ENCODE measurements at regions not wholly inside any gene's neighbourhood (a gene's known extent, or its start where the extent isn't known, plus 50 kb on each side); places are given as distances from the start of the nearest gene placed in this dataset.
A peak's percentile ranks its signal among the peaks of the same experiment; 100 is the strongest.
"Not testable (repeated sequence)": the region's sequence is repeated elsewhere in the genome, so short reads cannot be mapped to it uniquely, and the experiment has no call there.

- DNase-seq (ENCODE audit: low read depth); in situ Hi-C loops (cut with HindIII; ENCODE audit: low pct_unique_long_range_greater_than_20kb, low sequenced_read_pairs): not testable (repeated sequence)
These were observed 51.9 kb upstream of the MFGE8 start for GRCh38 chr15:88965097-88965496.

DNA sequence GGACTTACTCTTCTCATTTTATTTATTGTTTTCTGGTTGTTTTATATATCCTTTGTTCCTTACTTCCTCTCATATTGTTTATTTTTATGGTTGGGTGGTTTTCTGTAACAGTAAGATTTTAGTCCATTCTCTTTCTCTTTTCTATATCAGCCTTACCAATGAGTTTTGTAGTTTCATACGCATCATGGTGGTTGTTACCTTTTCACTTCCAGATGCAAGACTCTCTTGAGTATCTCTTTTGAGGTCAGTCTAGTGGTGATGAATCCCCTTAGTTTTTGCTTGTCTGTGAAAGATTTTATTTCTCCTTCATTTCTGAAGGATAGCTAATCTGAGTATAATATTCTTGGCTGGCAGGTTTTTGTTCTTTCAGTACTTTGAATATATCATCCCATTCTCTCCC lies 57.1 kb upstream of the MFGE8 start:
- DNase-seq (ENCODE audit: low read depth): no peak
- in situ Hi-C loops (cut with HindIII; ENCODE audit: low pct_unique_long_range_greater_than_20kb, low sequenced_read_pairs): no loop called here

GRCh38 chr15:88974392-88974791 lies 61.2 kb upstream of the MFGE8 start:
- no peak for DNase-seq (ENCODE audit: low read depth)
- in situ Hi-C loops (cut with HindIII; ENCODE audit: low pct_unique_long_range_greater_than_20kb, low sequenced_read_pairs): no loop called here

DNA sequence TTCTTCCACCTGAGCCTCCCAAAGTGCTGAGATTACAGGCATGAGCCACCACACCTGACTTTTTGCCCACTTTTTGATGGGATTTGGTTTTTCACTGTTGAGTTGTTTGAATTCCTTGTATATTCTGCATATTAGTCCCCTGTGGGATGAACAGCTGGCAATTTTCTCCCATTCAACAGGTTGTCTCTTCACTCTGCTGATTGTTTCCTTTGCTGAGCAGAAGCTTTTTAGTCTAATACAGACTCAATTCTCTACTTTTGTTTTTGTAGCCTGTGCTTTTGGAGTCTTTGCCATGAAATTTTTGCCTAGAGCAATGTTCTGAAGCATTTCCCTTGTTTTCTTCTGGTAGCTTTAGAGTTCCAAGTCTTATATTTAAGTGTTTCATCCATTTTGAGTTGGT lies 62.7 kb upstream of the MFGE8 start:
- in situ Hi-C loops (cut with HindIII; ENCODE audit: low pct_unique_long_range_greater_than_20kb, low sequenced_read_pairs): no loop called here
- no peak for DNase-seq (ENCODE audit: low read depth)

DNA sequence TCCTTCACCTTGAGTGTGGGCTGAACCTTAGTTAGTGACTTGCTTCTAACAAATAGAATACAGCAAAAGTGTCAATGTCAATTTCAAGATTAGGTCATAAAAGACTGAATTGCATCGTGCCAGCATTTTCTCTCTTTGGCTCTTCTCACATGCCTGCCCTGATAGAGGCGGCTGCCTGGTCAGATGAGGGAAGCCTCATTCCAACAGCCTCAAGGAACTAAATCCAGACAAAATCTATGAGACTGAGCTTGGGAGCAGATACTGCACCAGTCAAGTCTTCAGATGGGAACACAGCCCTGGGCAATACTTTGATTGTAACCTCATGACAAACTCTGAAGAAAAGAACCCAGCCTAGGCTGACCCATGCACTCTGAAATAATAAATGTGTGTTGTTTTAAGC lies 63.5 kb upstream of the MFGE8 start:
- in situ Hi-C loops (cut with HindIII; ENCODE audit: low pct_unique_long_range_greater_than_20kb, low sequenced_read_pairs): no loop called here

DNA sequence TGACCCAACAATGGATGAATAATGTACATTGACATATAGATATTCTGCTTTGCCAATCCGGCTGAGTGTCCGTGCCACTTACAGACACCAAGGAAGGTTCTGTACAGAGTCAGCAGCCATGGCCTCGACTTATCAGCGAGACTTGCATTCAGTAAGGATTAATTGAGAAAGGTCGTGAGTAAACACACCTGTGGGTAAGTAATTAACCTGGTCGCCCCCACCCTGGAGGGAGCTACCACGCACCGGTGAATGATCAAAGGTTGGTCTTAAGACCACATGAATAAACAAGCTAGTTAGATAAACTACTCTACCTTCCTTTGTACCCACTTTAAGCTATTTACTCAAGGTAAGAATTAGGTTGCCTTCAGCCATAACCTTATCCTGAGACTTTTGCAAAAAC lies 66.5 kb upstream of the MFGE8 start:
- in situ Hi-C loops (cut with HindIII; ENCODE audit: low pct_unique_long_range_greater_than_20kb, low sequenced_read_pairs): no loop called here
- DNase-seq (ENCODE audit: low read depth): no peak

More for the DNA sequence above, 63.5 kb upstream of the MFGE8 start:
- DNase-seq (ENCODE audit: low read depth): no peak

DNA sequence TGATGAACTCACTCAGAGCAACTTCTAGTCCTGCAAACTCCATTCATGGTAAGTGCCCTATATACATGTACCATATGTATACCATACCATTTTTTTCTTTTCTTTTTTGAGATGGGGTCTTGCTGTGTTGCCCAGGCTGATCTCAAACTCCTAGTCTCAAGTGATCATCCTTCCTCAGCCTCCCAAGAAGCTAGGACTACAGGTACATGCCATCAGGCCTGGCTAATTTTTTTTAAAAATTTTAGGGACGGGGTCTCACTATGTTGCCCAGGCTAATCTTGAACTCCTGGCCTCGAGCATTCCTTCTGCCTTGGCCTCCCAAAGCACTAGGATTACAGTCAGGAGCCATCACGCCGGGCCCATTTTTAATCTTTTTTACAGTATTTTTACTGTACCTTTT lies 67.3 kb upstream of the MFGE8 start:
- no peak for DNase-seq (ENCODE audit: low read depth)
- in situ Hi-C loops (cut with HindIII; ENCODE audit: low pct_unique_long_range_greater_than_20kb, low sequenced_read_pairs): no loop called here

DNA sequence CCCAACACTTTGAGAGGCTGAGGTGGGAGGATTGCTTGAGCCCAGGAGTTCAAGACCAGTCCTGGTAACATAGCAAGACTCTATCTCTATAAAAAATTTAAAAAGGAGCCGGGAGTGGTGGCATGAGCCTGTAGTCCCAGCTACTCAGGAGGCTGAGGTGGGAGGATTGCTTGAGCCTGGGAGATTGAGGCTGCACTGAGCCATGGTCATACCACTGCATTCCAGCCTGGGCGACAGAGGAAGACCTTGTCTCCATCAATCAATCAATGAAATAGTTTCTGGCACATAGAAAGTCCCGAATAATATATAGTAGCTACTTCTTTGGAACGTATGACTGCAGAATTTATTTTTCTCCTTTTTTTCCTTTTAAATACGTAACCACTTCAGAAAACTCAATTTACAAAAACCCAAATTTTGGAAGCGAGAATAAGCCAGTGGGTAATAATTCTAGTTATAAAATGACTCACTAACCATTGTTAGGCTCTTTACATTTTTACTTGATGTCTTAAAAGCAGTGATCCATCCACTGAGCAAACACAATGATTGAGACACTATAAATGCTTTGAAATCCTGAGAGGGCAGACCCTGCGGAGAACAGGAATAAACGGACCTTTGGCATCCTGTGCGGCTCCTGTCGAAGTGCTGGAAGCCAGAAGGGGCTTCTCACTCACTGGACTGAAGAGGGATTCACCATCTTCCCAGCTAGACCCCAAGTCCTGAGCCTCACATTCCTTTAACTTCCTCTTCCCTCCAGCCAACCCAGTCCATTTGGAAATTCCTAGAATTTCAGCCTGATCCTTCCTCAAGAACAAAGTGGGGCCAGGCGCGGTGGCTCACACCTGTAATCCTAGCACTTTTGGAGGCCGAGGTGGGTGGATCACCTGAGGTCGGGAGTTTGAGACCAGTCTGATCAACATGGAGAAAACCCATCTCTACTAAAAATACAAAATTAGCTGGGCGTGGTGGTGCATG lies 68.4 kb upstream of the MFGE8 start:
- DNase-seq (ENCODE audit: low read depth): peak; percentile 49
- in situ Hi-C loops (cut with HindIII; ENCODE audit: low pct_unique_long_range_greater_than_20kb, low sequenced_read_pairs): no loop called here

- in situ Hi-C loops (cut with HindIII; ENCODE audit: low pct_unique_long_range_greater_than_20kb, low sequenced_read_pairs): no loop called here
These were observed 69.2 kb upstream of the MFGE8 start for GRCh38 chr15:88982304-88982945.

DNA sequence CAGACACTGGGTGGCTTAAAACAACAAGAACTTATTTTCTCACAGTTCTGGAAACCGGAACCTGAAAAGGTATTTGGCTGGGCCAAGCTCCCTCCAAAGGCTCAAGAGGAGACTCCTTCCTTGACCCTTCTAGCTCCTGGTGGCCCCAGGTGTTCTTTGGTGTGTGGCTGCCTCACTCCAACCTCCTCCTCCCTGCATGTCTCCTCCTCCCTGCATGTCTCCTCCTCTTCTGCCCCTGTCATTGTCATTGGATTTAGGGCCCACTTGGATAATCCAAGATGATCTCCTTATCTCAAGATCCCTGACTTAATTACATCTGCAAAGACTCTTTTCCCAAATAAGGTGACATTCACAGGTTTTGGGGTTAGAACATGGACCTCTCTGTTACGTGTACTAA lies 69.8 kb upstream of the MFGE8 start:
- in situ Hi-C loops (cut with HindIII; ENCODE audit: low pct_unique_long_range_greater_than_20kb, low sequenced_read_pairs): no loop called here
- DNase-seq (ENCODE audit: low read depth): no peak

More at GRCh38 chr15:88982304-88982945, 69.2 kb upstream of the MFGE8 start:
- DNase-seq (ENCODE audit: low read depth): peak; percentile 40

- in situ Hi-C loops (cut with HindIII; ENCODE audit: low pct_unique_long_range_greater_than_20kb, low sequenced_read_pairs): no loop called here
- no peak for DNase-seq (ENCODE audit: low read depth)
These were observed 70.8 kb upstream of the MFGE8 start for GRCh38 chr15:88983861-88984429.

DNA sequence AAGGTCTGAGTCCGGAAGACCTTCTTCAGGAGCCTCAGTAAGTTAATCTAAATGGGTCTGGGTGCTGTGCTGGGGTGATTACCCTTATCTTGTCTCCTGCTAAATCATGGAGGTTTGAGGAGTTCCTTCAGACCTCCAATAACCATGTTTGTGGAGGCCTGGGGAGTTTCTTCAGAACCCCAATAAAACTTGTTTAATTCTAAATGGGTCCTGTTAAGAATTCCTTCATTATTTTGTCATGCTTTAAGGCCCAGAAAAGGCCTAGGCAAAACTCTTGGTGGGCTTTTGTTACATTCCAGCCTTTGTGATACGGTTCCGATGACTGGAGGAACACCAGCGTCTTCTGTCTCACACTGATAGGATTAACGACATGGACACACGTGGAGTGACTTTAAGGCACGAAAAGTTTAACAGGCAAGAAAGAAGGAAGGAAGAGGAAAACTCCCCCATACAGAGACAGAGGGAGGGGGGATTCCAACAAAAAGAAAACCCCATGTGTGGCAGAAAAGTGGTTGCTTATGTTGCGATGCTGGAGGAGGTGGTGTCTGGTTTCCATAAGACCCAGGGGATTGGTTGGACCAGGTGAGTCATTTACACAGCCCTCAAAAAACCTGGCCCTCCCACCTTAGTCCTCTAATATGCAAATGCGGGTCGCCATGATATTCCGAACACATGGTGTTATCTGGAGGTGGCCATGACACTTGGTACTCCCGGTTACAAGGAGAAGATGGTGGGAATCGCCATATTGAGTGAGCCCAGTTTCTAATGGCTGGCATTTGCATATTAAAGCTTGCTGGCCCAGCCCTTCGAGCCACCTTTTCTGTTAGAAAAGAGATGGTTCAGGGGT lies 72.6 kb upstream of the MFGE8 start:
- in situ Hi-C loops (cut with HindIII; ENCODE audit: low pct_unique_long_range_greater_than_20kb, low sequenced_read_pairs): no loop called here
- DNase-seq (ENCODE audit: low read depth): no peak

GRCh38 chr15:88986949-88987590 lies 73.9 kb upstream of the MFGE8 start:
- DNase-seq (ENCODE audit: low read depth): no peak
- in situ Hi-C loops (cut with HindIII; ENCODE audit: low pct_unique_long_range_greater_than_20kb, low sequenced_read_pairs): no loop called here

DNA sequence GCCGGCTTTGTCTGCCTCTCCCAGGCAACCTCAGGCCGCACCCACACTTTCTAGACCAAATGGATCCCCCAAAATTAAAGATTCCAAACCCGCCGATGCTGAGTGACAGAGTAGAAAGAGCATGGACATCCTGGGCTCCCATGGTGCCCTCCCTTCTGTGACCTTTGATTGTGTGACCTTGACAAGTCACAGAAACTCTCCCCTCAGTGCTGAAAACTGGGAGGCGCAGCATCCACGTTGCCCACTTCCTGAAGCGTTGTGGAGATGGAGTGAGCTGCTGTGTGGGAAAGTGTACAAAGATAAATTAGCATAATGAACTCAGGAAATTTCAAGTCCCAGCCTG lies 74.4 kb upstream of the MFGE8 start:
- in situ Hi-C loops (cut with HindIII; ENCODE audit: low pct_unique_long_range_greater_than_20kb, low sequenced_read_pairs): no loop called here
- no peak for DNase-seq (ENCODE audit: low read depth)

- in situ Hi-C loops (cut with HindIII; ENCODE audit: low pct_unique_long_range_greater_than_20kb, low sequenced_read_pairs): no loop called here
These were observed 74.9 kb upstream of the MFGE8 start for GRCh38 chr15:88987934-88988671.

GRCh38 chr15:88989578-88989977 lies 76.4 kb upstream of the MFGE8 start:
- peak; percentile 66 for DNase-seq (ENCODE audit: low read depth)
- in situ Hi-C loops (cut with HindIII; ENCODE audit: low pct_unique_long_range_greater_than_20kb, low sequenced_read_pairs): no loop called here

More at GRCh38 chr15:88987934-88988671, 74.9 kb upstream of the MFGE8 start:
- no peak for DNase-seq (ENCODE audit: low read depth)

DNA sequence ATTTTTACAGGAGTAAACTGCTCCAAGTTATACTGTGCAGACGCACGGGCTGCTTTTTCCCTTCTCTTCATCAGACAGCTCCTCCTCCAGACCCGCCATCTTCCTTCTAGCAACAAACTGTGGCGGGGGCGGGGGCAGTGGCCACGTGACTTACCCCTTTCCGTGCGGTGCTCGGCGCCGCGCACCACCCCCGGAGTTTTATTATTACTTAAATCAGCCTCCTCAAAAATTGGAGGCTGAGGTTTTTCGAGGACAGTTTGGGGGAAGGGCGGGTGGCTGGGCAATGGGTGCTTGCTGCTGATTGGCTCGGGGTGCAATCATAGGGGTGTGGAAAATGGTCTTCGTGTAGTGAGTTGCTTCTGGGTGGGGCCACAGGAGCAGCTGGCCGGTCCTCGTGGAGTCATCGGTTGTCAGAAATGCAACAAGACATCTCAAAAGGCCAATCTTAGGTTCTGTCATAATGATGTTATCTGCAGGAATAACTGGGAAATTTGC lies 77.1 kb upstream of the MFGE8 start:
- no peak for DNase-seq (ENCODE audit: low read depth)
- in situ Hi-C loops (cut with HindIII; ENCODE audit: low pct_unique_long_range_greater_than_20kb, low sequenced_read_pairs): no loop called here
